ENCODE measurements at regions not wholly inside any gene's neighbourhood (a gene's known extent, or its start where the extent isn't known, plus 50 kb on each side); places are given as distances from the start of the nearest gene placed in this dataset.
"Not testable (repeated sequence)": the region's sequence is repeated elsewhere in the genome, so short reads cannot be mapped to it uniquely, and the experiment has no call there.

DNA sequence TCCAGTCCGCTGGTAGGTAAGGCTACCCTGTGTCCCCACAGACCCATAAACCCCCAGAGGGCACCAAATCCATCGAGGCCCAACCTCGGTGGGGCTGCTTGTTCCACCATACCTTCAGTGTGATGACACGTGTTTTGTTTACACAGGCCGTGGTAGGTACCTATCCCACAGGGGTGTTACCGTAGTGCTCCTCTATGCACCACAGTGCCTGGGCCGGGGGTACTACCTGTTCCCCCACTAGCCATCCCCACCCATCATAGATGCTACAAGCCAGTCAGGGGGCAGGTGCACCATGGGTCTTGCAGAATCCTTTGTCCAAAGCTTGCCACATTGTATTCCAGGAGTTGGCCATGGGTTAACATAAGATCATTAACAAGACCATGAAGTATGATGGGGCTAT lies 796.2 kb downstream of the EFNA5 start:
- no peak for DNase-seq

DNA sequence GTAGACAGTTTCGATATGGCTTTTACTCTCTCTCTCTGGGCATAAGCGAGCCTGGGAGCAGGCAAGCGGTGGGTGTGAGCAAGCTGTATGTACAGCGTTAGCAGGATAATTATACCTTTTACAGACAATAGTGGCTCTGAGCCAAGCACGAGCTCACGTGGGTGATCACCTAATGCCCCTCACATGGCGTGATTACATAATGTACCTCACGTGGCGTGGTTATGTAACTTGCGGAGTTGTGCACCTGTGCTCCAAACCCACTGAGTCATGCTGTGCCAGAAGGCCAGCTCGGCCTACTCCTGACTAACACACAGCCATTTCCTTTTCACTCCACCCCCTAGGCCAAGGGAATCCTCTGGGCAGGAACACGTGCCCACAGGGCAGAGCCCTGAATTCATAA lies 797.2 kb downstream of the EFNA5 start:
- DNase-seq: no peak

DNA sequence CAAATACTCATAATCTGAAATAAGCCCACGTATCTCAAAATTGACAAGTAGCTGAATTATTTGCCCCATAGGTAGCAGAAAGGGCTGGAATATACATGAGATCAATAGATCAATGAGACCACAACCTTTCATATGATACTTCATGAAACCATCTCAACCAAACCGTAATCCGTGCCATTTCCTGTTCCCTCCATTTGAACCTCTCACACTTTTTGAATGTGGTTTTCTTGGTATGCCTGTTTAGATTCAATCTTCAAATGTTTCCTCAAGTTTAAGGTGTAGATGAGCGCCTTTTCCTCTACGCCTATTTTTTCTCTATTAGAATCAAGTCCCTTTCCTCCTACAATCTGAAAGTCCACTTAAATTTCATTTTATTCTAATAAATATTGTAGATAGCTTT lies 805.5 kb downstream of the EFNA5 start:
- DNase-seq: no peak

DNA sequence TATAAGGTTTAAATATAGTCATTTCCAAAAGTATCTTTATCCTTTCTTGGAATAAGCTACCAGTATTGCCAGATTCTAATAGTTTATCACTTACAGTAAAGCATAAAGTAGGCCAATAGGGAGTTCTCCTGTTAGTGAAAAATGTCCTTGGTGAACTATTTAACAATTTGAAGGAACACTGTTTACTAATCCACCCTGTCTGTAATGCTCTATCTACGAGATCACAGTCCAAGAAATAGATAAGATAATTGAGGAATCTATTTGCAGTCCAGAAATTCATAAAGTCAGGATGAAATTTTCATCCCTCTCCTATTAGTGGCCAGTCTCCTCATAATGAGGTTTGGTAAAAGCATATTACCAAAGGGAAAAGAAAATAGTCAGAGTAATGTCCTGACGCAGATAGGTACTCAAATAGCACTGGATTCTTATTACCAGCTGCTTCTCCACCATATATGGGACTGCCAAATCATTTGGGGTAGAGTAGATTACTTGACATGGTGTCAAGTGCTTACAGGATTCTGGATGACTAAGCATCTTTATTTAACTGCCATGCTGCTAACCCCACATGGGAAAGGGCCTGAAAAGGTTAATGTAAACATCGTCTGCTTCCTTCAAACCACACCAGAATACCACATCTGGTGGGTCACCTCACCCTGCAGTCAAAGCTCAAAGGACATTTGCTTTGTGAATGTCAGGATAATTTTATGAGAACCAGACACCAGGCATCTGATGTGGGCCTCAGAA lies 808.1 kb downstream of the EFNA5 start:
- DNase-seq: peak; percentile 37

DNA sequence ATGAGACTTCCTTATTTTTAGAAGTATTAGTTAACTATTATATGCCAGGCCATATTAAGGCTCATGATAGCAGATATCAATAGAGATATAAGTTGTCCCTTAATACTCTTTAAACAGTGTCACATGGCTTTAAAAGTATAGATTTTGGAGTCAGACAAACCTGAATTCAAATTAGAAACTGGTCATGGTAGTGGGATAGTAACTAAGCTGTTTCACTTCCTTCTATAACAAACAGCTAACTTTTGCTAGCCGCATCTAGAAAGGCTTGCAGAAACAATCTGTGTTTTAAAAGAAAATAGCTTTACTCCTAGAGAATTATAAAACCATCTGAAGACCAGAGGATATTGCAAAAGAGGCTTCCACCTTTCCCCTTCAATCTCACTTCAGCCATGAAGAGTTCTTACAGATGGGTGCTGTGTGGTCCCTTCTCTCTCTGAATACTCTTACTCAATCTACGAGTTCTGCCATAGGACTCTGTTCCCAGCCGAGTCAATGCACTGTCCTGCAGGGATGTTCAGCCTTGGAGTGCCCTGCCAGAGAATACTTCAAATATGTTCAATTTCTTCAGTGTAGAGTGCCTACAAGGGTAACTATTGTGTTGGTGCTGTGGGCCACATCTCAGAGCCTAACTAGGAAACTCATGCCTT lies 810.2 kb downstream of the EFNA5 start:
- DNase-seq: no peak

DNA sequence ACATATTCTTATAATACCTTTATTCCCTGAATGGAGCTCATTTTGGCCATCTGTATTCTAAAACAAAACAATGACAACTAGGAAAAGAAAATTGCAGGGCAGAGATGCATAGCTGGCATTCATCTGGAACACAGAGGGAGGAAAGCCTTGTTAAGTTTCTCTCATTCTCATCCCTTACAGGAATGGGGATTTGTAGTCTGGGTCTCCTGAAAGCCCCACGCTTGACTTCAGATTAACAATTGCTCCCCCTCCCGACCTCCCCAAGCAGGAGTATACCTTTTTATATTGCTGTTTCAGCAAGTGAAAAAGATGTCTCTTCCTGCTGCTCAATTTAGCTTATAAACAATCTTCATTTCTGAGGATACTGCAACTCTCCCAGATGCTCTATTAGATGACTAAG lies 812.1 kb downstream of the EFNA5 start:
- DNase-seq: no peak

DNA sequence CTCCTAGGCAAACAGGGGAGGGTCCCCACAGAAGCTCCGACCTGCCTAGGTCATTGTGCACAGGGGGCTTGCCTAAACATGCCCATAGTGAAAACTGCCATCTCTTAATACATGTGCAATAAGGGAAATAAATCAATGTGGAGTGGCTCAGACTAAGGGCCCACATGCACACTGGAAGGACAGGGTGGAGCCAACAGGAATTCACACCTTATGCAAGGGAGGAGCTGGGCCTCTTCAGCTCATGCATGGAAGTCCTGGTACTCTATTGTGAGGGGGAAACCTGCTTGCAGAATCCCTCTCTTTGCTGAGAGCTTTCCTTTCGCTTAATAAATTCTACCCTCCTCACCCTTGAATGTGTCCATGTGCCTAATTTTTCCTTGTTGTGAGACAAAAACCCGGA lies 815.8 kb downstream of the EFNA5 start:
- DNase-seq: no peak

DNA sequence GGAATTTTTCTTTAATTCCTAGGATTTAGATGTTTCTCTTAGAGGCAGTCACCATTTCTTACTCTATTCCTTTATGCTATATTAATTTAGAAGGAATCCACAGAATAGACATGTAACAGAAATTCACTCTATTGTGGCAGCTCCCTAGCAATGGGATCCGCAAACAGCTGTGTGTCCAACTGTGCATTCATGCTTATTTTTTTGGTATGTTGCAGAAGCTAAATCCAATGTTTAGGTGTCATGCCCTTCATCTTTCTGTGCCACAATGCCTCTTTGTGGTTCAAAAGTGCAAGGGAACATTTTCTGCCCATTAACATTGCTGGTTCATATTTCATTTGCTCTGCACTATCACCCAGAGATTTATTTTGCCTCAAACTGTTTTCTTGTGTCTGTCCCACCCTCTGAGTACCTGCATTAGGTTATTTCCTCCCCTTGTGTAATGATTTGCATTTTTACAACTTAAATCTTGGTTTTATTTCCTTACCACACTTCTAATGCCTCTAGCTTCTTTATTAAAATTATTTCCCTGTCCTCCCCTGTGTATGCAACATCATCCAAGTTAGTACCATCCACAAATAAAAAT lies 816.5 kb downstream of the EFNA5 start:
- DNase-seq: no peak

DNA sequence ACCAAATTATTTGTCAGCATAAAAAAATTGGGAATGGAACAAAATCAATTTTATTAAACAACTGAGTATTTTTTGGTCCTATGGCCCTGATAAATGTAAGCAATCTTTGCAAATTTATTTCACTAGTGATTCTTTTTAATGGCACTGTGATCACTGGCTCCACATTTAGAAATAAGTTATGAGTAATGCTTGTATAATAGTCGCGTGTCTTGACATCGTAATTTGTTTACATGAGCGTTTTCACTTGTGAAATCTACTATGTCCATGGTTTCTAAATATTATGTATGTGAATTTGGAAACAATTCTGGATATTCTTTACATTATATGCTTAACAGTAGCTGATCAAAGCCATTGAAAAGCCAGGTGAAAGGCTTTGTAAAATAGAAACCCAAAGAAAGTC lies 817.5 kb downstream of the EFNA5 start:
- no peak for DNase-seq

DNA sequence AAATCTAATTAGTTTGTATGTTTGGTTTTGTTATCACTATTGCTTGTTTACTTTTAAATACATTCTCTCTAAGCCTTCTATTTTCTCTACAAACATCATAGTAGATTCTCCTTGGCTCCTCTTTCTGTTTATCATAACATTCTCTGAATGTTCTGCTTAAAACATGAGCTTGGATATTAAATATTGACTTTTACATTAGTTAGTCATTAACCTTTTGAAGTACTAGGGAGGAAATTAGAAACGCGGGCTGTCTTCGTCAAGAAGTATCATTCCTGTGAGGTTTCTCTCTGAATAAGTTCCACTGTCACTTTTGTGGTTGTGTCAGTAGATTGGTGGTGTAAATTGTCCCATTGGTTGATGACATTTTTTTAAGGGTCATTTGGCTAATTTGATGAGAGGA lies 821.5 kb downstream of the EFNA5 start:
- DNase-seq: no peak

DNA sequence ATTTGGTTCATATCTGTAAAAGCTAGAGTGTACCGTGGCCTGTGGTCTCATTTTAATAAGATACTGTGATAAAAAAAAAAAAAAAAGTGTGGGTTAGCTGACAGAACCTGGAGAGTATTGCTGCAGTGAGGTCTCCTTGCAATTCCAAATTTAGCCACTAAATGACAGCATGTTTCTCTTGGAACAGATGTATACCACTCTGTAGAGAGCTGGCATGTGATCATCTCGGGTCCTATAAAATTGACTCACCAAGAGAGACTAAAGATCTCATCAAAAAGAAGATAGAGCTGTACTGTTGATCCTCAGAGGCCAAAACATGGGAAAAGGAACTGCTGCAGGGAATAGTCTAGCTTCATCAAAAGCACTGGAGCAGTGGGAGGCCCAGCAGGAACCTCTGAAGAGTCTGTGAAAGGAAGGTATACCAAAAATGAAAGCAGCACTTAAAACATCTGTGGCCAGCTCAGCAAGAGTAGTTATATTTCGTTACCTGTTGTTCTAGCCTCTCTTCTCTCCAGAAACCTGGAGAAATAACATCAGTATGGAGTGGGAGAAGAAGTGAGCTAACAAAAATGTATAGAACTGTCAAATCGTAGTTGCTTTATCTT lies 826.8 kb downstream of the EFNA5 start:
- DNase-seq: no peak

DNA sequence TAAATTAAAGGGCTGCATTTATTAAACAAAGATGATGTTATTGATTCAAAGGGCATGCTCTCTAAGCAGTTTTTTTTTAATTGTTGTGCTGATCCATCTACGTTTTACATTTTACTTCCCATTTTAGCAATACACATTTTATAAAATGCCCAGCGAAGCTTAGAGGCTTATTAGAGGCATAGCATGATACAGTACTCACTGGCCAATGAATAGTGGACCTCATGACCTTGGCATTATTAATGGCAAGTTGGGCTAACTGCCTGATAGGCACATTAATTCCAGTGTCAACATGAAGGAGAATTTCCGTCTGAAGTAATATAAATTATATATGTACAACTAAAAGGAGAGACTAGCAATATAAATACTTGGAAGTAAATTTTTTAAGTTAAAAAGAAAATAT lies 837.2 kb downstream of the EFNA5 start:
- DNase-seq: peak; percentile 48

DNA sequence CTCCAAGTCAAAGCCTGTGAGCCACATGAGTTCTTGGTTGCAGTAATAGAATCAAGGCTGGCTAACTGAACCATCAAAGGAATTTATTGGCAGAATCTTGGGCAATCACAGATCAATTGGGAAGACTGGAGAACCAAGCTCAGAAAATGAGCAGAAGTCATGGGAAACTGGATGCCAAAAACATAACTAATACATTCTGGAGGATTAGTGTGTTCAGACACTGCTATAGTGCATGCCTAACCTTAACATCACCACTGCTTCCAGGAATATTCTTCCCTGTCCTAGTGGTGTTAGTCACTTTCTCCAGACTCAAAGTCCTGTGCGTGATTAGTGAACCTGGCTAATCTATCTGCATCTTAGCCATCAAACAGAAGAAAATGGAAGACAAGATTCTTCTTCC lies 843.7 kb downstream of the EFNA5 start:
- no peak for DNase-seq

DNA sequence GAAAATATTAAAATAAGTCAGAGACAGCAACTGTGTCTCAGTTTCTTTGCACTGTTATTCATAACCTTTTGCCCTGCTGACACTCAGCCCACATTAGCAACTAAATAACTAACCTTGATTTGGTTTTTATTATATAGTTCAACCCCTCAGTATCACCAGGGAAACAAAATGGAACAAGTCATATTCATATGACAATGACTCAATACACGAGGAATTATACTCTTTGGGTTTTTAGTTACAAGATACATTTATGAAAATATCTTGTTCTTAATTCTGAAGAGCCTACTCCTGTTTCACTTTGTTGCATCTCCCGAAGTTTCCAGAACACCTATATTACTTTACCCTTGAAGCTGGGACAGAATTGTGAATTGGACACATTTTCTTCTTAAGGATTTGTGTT lies 845.4 kb downstream of the EFNA5 start:
- DNase-seq: no peak

DNA sequence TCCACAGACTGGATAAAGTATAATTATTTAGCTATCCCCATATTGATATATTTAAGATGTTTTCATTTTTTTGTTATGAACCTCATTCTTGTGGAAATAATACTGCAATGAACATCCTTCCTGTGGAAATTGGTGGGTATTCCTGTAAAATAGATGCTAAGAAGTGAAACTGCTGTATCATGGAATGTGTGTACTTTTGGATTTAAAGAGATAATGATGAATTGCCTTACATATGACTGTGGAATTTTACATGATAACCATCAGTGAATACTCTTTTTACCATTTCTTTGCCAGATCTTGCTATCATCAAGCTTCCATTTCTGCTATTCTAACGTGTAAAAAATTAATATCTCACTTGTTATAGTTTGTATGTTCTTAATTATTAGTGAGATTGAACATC lies 847.9 kb downstream of the EFNA5 start:
- no peak for DNase-seq

DNA sequence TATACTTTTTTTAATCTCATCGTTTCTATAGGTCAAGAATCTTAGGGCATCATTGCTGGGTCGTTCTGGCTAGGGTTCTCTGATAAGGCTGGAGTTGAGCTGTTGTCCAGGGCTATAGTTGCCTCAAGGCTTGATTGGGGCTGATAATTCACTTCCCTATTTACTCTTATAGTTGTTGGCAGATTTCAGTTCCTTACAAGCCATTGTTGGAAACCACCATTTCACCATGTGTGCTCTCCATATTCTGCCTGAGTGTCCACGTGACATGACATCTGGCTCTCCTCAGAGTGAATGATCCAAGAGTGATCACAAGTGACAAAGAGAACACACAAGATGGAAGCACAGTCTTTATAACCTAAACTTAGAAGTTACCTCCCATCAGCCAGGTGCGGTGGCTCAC lies 852.2 kb downstream of the EFNA5 start:
- DNase-seq: no peak

DNA sequence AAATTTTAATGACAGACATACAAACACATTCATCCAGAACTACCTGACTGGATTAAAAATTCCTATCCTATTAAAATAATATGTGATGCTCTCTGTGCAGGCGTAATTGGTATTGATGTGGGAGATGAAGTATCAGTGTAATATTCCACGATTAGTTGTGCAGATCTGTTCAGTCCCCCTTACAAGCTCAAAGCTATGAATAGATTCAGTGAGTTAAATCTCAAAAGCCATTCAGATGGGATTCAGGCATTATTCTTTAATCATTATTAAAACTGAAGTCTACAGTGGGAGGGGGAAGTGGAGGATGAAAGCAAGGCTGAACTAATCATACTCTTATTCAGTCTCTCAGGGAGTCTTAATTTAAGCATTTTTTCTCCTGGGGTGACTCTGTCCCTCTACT lies 855.8 kb downstream of the EFNA5 start:
- peak; percentile 40 for DNase-seq

DNA sequence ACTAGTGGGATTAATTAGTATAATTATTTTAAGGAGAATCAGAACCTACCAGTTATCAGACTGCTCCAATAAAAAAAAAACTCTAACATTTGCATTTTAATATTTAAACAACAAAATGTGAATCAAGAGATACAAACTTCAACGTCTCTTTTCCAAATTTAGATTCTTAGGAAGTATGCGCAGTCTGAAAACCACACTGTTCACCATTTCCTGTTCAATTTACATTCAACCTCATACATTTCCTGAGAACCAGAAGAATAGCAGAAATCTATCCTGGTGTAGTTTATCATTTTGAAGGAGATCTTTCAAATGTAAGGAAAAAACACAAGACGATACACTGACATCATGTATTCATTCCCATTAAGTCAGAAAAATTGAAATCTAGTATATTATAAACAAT lies 869.2 kb downstream of the EFNA5 start:
- DNase-seq: no peak

DNA sequence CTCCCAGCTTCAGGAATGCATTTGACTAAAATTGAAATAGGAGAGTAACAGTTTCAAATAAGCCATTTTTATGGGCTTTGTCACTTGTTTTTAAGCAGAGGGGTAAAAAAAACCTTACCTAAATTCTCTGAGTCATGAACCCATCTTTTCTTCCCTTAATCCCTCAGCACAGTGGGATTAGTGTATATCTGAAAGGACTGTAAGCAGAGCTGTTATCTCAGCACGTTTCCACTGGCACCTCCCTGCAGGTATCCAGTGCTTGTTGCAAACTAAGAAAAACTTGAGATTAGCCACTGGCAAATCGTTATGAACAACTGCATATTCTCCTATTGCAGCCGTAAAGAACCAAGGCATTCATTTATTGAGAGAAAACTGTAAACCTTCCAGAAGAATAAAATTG lies 872.7 kb downstream of the EFNA5 start:
- no peak for DNase-seq

DNA sequence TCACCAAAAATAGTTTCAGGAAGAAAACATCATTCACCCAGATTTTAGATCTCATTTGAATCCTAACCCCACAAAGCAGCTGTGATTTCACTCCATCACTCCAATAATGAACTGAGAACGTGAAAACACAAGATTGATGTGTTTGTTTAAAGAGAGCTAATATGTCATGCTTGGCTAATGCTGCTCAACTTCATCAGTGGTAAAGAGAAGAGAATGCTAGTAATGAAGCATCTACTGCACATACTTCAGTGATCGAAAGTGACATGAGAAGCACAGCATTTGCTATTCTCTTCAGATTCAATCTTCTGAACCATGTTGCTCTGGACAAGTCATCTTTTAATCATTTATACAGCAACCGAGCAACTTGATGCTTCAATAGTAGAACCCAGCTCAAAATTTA lies 874.7 kb downstream of the EFNA5 start:
- DNase-seq: peak; percentile 96

DNA sequence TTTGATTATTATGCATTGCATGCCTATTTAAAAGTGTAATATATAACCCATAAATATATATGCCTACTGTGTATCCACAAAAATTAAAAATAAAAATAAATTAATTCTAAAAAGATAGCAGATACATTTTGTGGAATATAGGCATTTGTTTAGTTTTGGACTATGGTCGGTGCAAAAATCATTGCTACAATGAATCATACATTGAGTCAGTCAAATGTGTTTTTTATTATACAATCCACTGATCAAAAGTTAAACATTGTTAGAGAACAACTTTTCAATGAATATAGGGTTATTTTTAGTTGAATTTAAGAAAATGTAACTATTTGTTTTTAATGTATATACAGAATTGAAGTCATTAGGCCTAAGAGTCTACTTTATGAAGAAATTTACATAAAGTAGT lies 885.9 kb downstream of the EFNA5 start:
- DNase-seq: no peak

DNA sequence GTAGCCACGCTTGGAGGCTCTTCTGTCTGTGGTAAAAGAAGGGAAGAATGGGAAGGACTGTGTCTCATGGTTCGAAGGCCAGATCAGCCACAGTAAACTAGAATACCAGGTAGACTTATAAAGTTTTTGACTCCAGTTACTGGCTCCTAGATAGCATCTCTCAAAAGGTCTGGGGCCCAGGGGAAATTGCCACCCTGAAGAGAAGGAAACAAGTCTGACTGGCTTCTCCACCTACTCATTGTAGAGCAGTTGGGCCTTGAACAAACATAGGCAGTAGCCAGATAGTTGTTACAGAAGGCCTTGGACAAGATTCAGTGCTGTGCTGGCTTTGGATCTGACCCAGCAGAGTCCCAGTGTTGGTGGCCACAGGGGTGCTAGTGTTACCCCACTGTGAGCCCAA lies 890.4 kb downstream of the EFNA5 start:
- DNase-seq: no peak

DNA sequence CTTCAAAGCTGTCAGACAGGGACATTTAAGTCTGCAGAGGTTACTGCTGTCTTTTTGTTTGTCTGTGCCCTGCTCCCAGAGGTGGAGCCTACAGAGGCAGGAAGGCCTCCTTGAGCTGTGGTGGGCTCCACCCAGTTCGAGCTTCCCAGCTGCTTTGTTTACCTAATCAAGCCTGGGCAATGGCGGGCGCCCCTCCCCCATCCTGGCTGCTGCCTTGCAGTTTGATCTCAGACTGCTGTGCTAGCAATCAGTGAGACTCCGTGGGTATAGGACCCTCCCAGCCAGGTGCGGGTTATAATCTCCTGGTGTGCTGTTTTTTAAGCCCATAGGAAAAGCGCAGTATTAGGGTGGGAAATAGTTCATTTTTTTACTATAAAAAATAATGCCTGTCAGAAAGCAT lies 894.2 kb downstream of the EFNA5 start:
- not testable (repeated sequence) for DNase-seq

DNA sequence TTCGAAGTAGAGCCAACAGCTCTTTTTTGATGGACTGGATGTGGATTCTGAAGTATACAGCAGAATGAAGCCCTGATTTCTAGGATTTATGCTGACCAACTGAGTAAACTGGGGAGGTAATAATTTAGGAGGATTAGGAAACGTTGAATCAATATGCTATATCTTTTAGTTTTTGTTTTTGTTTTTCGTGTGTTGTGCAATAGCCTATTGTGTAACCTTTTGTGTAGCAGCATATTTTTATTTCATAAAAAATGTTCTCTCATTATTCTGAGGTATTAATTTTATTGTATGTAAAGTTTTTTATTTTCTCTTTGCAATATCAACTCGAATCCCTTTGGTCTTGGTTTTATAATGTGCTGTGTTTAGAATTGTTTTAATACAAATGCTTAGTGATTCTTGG lies 902.3 kb downstream of the EFNA5 start:
- DNase-seq: no peak

All from eye (tissue), 1 donor.